Activated B cell treated with CpG ODN at 0.5 μM for 24 hours (primary cell): ENCODE measurements at regions not wholly inside any gene's neighbourhood (a gene's known extent, or its start where the extent isn't known, plus 50 kb on each side); places are given as distances from the start of the nearest gene placed in this dataset.

Experiments
- ATAC-seq: fragments of 200-7000 bp; cut with Tn5 transposase; one replicate; pipeline ENCODE4 v1.10.0; 2021; ENCODE audit warnings: low read depth, mild to moderate bottlenecking, moderate library complexity
- CTCF ChIA-PET: fragments of 350-600 bp; sonication (Branson Sonifier 250); formaldehyde crosslinking; loops from one replicate; lab custom pipeline; 2021; ENCODE audit warnings: antibody characterized with exemption; lab: Charles Lee
- POLR2A ChIA-PET: fragments of 350-600 bp; sonication (Branson Sonifier 250); formaldehyde crosslinking; loops from one replicate; lab custom pipeline; 2021; ENCODE audit warnings: antibody characterized with exemption; lab: Charles Lee
- DNase-seq: peaks from one replicate; pipeline ENCODE4 v3.0.0; 2022
- H3K27ac Mint-ChIP-seq: one replicate; pipeline ENCODE4 v1.8.0; 2020; ENCODE audit warnings: mixed read lengths
- H3K27me3 Mint-ChIP-seq: one replicate; pipeline ENCODE4 v1.8.0; 2021; ENCODE audit warnings: mixed read lengths
- H3K36me3 Mint-ChIP-seq: one replicate; pipeline ENCODE4 v1.8.0; 2021; ENCODE audit warnings: low read depth, mixed read lengths
- H3K4me1 Mint-ChIP-seq: one replicate; pipeline ENCODE4 v1.8.0; 2021; ENCODE audit warnings: mixed read lengths
- H3K4me3 Mint-ChIP-seq: one replicate; pipeline ENCODE4 v1.8.0; 2020; ENCODE audit warnings: mild to moderate bottlenecking, mixed read lengths
- H3K9me3 Mint-ChIP-seq: one replicate; pipeline ENCODE4 v1.8.0; 2020; ENCODE audit warnings: mixed read lengths
- intact Hi-C: fragments of 100-400 bp; cut with micrococcal nuclease; formaldehyde crosslinking; loops from one replicate; pipeline ENCODE4 v1.15.1; 2024
- TF ChIP-seq, protein P1 (sequence below): fragments of 200-600 bp; IDR thresholded peaks from one replicate; pipeline ENCODE4 v1.8.0; 2022; ENCODE audit warnings: antibody characterized with exemption, mild to moderate bottlenecking

GRCh38 chr3:6444888-6445658, 415.8 kb upstream of the GRM7 start:
- ChIA-PET CTCF (no interaction called here), POLR2A (no interaction called here)
- Mint-ChIP-seq H3K27ac (no peak overlapping the region), H3K9me3 (no peaks in the 10 kb centered on the region), H3K4me3 (no peak overlapping the region), H3K4me1 (peaks cover 7% of the 10 kb centered on the region), H3K27me3 (no peaks in the 10 kb centered on the region), H3K36me3 (no peaks in the 10 kb centered on the region)
- TF ChIP-seq, protein P1, sequence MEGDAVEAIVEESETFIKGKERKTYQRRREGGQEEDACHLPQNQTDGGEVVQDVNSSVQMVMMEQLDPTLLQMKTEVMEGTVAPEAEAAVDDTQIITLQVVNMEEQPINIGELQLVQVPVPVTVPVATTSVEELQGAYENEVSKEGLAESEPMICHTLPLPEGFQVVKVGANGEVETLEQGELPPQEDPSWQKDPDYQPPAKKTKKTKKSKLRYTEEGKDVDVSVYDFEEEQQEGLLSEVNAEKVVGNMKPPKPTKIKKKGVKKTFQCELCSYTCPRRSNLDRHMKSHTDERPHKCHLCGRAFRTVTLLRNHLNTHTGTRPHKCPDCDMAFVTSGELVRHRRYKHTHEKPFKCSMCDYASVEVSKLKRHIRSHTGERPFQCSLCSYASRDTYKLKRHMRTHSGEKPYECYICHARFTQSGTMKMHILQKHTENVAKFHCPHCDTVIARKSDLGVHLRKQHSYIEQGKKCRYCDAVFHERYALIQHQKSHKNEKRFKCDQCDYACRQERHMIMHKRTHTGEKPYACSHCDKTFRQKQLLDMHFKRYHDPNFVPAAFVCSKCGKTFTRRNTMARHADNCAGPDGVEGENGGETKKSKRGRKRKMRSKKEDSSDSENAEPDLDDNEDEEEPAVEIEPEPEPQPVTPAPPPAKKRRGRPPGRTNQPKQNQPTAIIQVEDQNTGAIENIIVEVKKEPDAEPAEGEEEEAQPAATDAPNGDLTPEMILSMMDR, result no peak
- no peak for DNase-seq
- intact Hi-C loops, result no loop called here
- no peak for ATAC-seq

- H3K27ac Mint-ChIP-seq, result no peak overlapping the region
- H3K27me3 Mint-ChIP-seq, result no peaks in the 10 kb centered on the region
Observed at GRCh38 chr3:6447166-6447801, 413.6 kb upstream of the GRM7 start.

GRCh38 chr3:6448011-6448410, 412.9 kb upstream of the GRM7 start:
- CTCF ChIA-PET, result no interaction called here
- POLR2A ChIA-PET, result no interaction called here
- Mint-ChIP-seq H3K27me3 (no peaks in the 10 kb centered on the region), H3K9me3 (no peaks in the 10 kb centered on the region), H3K27ac (no peak overlapping the region), H3K36me3 (no peaks in the 10 kb centered on the region), H3K4me1 (peaks cover 7% of the 10 kb centered on the region), H3K4me3 (no peak overlapping the region)
- ATAC-seq (no peak), DNase-seq (no peak)
- intact Hi-C loops, result no loop called here
- TF ChIP-seq, protein P1, result no peak

More at GRCh38 chr3:6447166-6447801, 413.6 kb upstream of the GRM7 start:
- intact Hi-C loops, result no loop called here
- POLR2A ChIA-PET, result no interaction called here
- CTCF ChIA-PET, result no interaction called here
- DNase-seq (no peak), ATAC-seq (no peak)
- Mint-ChIP-seq H3K4me3 (no peak overlapping the region), H3K36me3 (no peaks in the 10 kb centered on the region), H3K4me1 (peaks cover 7% of the 10 kb centered on the region), H3K9me3 (no peaks in the 10 kb centered on the region)
- TF ChIP-seq, protein P1, result no peak

DNA sequence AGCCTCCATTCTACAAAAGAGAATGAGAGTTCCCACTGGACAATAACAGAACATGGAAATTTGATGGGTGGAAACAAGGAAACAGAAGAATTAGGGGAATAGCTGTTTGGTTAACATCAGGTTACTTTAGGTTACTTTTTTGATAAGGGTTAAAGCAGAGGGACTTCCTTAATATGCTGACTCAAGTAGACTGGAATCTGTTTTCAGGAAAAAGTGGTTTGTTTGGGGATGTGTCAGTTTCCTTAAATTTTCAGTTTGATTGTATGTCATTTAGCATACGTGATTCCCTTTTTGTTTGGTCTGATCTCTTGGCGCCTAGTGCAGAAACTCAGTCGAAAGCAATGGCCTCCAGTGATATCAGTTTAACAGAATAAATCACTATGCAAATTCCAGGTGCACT, 411.8 kb upstream of the GRM7 start:
- ChIA-PET CTCF (no interaction called here), POLR2A (no interaction called here)
- TF ChIP-seq, protein P1, result no peak
- Mint-ChIP-seq H3K27me3 (no peaks in the 10 kb centered on the region), H3K27ac (no peak overlapping the region), H3K4me1 (peaks cover 7% of the 10 kb centered on the region), H3K9me3 (no peaks in the 10 kb centered on the region), H3K36me3 (no peaks in the 10 kb centered on the region), H3K4me3 (no peak overlapping the region)
- DNase-seq, result no peak
- intact Hi-C loops, result no loop called here
- ATAC-seq, result no peak

GRCh38 chr3:6452974-6453373, 407.9 kb upstream of the GRM7 start:
- TF ChIP-seq, protein P1, result no peak
- DNase-seq (no peak), ATAC-seq (no peak)
- Mint-ChIP-seq H3K4me1 (no peaks in the 10 kb centered on the region), H3K9me3 (no peaks in the 10 kb centered on the region), H3K4me3 (no peak overlapping the region), H3K36me3 (no peaks in the 10 kb centered on the region), H3K27ac (no peak overlapping the region), H3K27me3 (no peaks in the 10 kb centered on the region)
- ChIA-PET POLR2A (no interaction called here), CTCF (no interaction called here)
- intact Hi-C loops, result no loop called here
